ENCODE measurements at regions not wholly inside any gene's neighbourhood (a gene's known extent, or its start where the extent isn't known, plus 50 kb on each side); places are given as distances from the start of the nearest gene placed in this dataset.

- ATAC-seq (replicated peaks; ENCODE audit: extremely low read depth, poor library complexity, severe bottlenecking) = no peak
- Mint-ChIP-seq H3K27ac (ENCODE audit: low read depth) (no peak overlapping the region), H3K9me3 (no peaks in the 10 kb centered on the region), H3K4me3 (no peak overlapping the region), H3K27me3 (peaks cover 23% of the 10 kb centered on the region), H3K36me3 (ENCODE audit: insufficient read depth) (no peaks in the 10 kb centered on the region), H3K4me1 (peaks cover 15% of the 10 kb centered on the region)
- DNase-seq (ENCODE audit: low spot score in 2 of 2) = no peak
Measured at GRCh38 chr6:105790635-105791034, 295.5 kb upstream of the PRDM1 start.

- Mint-ChIP-seq H3K27me3 (peaks cover 23% of the 10 kb centered on the region), H3K27ac (ENCODE audit: low read depth) (no peak overlapping the region), H3K36me3 (ENCODE audit: insufficient read depth) (no peaks in the 10 kb centered on the region), H3K4me3 (no peak overlapping the region), H3K9me3 (no peaks in the 10 kb centered on the region), H3K4me1 (peaks cover 19% of the 10 kb centered on the region)
- ATAC-seq (replicated peaks; ENCODE audit: extremely low read depth, poor library complexity, severe bottlenecking) = no peak
- no peak for DNase-seq (ENCODE audit: low spot score in 2 of 2)
Measured at GRCh38 chr6:105789935-105790334, 296.2 kb upstream of the PRDM1 start.

- peaks cover 12% of the 10 kb centered on the region for H3K4me1 Mint-ChIP-seq
- no peaks in the 10 kb centered on the region for H3K9me3 Mint-ChIP-seq
- ATAC-seq (replicated peaks; ENCODE audit: extremely low read depth, poor library complexity, severe bottlenecking) (no peak), DNase-seq (ENCODE audit: low spot score in 2 of 2) (no peak)
- no peak overlapping the region for H3K27ac Mint-ChIP-seq (ENCODE audit: low read depth)
- no peak overlapping the region for H3K4me3 Mint-ChIP-seq
- H3K27me3 Mint-ChIP-seq = peaks cover 23% of the 10 kb centered on the region
- H3K36me3 Mint-ChIP-seq (ENCODE audit: insufficient read depth) = no peaks in the 10 kb centered on the region
Measured at GRCh38 chr6:105787747-105788146, 298.4 kb upstream of the PRDM1 start.

DNA sequence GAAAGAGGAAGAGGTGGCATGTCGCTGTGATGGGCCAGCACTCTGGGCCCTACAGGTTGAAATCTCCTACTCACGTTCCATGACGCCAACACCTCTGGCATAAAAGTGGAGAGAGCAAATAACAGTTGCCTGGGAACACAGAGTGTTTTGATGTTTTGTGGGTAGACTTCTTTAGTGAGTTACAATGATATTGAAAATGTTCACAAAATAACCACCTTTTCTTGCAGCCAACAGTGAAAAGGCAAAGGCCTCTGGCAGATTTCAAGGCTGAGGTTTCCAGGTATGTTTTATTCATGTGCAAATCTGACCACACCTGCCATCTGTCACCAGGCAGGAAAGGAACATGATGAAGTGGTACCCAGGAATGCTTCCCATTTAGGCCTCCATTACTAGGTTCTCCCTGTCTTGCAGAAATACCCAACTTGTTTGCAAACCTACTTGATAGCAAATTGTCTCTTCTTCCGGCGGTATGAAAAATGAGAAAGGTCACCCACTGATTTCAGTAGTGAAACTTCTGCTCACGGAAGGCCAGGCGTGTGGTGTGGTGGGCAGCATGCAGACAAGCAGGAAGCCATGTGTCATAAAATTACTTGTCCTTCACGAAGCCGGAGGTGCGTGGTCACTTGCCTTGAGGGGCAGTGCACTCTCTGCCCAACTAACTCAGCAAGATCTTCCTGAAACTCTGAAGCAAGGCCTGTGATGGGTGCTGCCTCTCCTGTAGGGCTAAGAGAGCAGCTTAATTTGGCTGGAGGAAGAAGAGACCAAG, 299.1 kb upstream of the PRDM1 start:
- no peak for ATAC-seq (replicated peaks; ENCODE audit: extremely low read depth, poor library complexity, severe bottlenecking)

GRCh38 chr6:105786449-105786848, 299.7 kb upstream of the PRDM1 start:
- H3K9me3 Mint-ChIP-seq = no peaks in the 10 kb centered on the region
- no peak for ATAC-seq (replicated peaks; ENCODE audit: extremely low read depth, poor library complexity, severe bottlenecking)
- peaks cover 18% of the 10 kb centered on the region for H3K4me1 Mint-ChIP-seq
- H3K4me3 Mint-ChIP-seq = no peak overlapping the region
- no peak for DNase-seq (ENCODE audit: low spot score in 2 of 2)
- no peak overlapping the region for H3K27ac Mint-ChIP-seq (ENCODE audit: low read depth)
- H3K36me3 Mint-ChIP-seq (ENCODE audit: insufficient read depth) = no peaks in the 10 kb centered on the region
- H3K27me3 Mint-ChIP-seq = peaks cover 23% of the 10 kb centered on the region

More for the DNA sequence above, 299.1 kb upstream of the PRDM1 start:
- no peak overlapping the region for H3K27ac Mint-ChIP-seq (ENCODE audit: low read depth)
- no peak for DNase-seq (ENCODE audit: low spot score in 2 of 2)
- no peaks in the 10 kb centered on the region for H3K9me3 Mint-ChIP-seq
- no peaks in the 10 kb centered on the region for H3K36me3 Mint-ChIP-seq (ENCODE audit: insufficient read depth)
- H3K4me3 Mint-ChIP-seq = no peak overlapping the region
- peaks cover 23% of the 10 kb centered on the region for H3K27me3 Mint-ChIP-seq
- peaks cover 16% of the 10 kb centered on the region for H3K4me1 Mint-ChIP-seq

- ATAC-seq (replicated peaks; ENCODE audit: extremely low read depth, poor library complexity, severe bottlenecking) = no peak
- H3K36me3 Mint-ChIP-seq (ENCODE audit: insufficient read depth) = no peaks in the 10 kb centered on the region
- H3K4me3 Mint-ChIP-seq = no peak overlapping the region
- no peak for DNase-seq (ENCODE audit: low spot score in 2 of 2)
- peaks cover 18% of the 10 kb centered on the region for H3K4me1 Mint-ChIP-seq
- H3K27me3 Mint-ChIP-seq = peaks cover 23% of the 10 kb centered on the region
- H3K27ac Mint-ChIP-seq (ENCODE audit: low read depth) = no peak overlapping the region
- no peaks in the 10 kb centered on the region for H3K9me3 Mint-ChIP-seq
Measured at GRCh38 chr6:105785066-105785811, 300.9 kb upstream of the PRDM1 start.

DNA sequence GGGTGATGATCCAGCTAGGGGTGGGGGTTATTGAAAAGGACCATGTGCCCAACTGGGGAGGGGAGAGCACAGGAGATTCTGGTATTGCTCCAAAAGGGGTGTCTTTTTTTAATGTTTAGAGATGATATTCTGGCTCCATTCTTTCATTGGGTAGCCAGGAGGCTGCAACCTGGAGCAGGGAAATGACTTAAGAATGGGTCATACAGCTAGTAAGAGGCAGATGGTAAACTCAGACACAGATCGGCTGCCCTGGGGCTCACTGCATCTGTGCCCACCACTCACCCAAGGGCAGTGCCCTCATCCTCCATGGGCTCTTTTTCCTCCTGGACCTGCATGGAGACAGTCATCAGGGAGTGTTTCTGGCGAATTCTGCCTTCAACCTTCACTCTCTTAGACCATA, 302.0 kb upstream of the PRDM1 start:
- Mint-ChIP-seq H3K27me3 (peaks cover 15% of the 10 kb centered on the region), H3K36me3 (ENCODE audit: insufficient read depth) (no peaks in the 10 kb centered on the region), H3K4me3 (no peak overlapping the region), H3K4me1 (peaks cover 18% of the 10 kb centered on the region), H3K9me3 (no peaks in the 10 kb centered on the region), H3K27ac (ENCODE audit: low read depth) (no peak overlapping the region)
- no peak for DNase-seq (ENCODE audit: low spot score in 2 of 2)
- ATAC-seq (replicated peaks; ENCODE audit: extremely low read depth, poor library complexity, severe bottlenecking) = no peak

DNA sequence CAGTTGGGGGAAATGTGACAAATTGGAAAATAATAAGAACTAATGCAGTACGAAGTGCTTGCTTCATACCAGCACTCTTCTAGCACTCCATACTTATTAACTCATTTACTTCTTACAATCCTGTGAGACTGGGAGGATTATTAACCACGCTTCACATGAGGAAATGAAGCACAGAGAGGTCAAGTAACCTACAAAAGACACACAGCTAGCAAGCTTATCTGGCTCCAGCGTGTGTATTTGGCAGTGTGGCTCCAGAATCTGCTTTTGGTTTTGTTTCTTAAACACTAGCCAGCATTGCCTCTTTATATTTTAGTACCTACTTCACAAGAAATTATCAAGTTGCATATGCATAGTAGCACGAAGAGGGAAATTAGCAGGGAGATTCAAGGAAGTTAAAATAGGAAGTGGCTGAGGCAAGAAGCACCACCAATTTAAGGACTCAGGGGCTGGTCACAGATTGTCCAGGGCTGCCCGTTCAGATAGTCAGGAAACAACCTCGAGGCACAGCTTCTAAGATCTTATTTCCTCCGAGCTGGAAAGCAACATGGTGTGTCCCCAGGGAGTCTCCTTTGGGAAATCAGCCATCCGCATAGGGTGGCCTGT, 302.7 kb upstream of the PRDM1 start:
- Mint-ChIP-seq H3K4me1 (peaks cover 18% of the 10 kb centered on the region), H3K4me3 (no peak overlapping the region), H3K9me3 (no peaks in the 10 kb centered on the region), H3K27me3 (peaks cover 14% of the 10 kb centered on the region), H3K27ac (ENCODE audit: low read depth) (no peak overlapping the region), H3K36me3 (ENCODE audit: insufficient read depth) (no peaks in the 10 kb centered on the region)
- ATAC-seq (replicated peaks; ENCODE audit: extremely low read depth, poor library complexity, severe bottlenecking) (no peak), DNase-seq (ENCODE audit: low spot score in 2 of 2) (no peak)

- Mint-ChIP-seq H3K4me3 (peak overlapping the region; percentile 12), H3K27ac (ENCODE audit: low read depth) (peak overlapping the region; percentile 24), H3K9me3 (no peaks in the 10 kb centered on the region), H3K36me3 (ENCODE audit: insufficient read depth) (no peaks in the 10 kb centered on the region), H3K4me1 (peaks cover 12% of the 10 kb centered on the region), H3K27me3 (no peaks in the 10 kb centered on the region)
- no peak for ATAC-seq (replicated peaks; ENCODE audit: extremely low read depth, poor library complexity, severe bottlenecking)
- DNase-seq (ENCODE audit: low spot score in 2 of 2) = no peak
Measured at GRCh38 chr6:105781915-105782314, 304.2 kb upstream of the PRDM1 start.

DNA sequence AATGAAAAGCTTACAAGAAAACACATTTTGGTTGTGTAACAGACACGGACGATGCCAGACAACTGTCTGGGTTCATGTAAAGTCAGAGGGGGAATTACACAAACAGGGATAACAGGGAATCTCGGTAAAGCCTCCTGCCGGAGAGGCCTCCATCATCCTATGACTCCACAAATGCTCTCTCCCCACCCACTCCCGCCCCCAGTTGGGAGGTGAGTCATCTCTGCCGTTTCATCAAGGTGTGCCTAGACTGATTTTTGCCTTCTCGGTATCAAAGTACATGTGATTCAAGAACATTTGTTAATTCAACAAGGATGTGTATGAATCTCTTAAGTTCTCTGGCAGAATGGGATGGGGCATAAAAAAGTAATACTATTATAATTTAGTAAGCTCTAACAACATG, 304.9 kb upstream of the PRDM1 start:
- H3K4me1 Mint-ChIP-seq = peaks cover 12% of the 10 kb centered on the region
- ATAC-seq (replicated peaks; ENCODE audit: extremely low read depth, poor library complexity, severe bottlenecking) (no peak), DNase-seq (ENCODE audit: low spot score in 2 of 2) (no peak)
- no peaks in the 10 kb centered on the region for H3K36me3 Mint-ChIP-seq (ENCODE audit: insufficient read depth)
- peak overlapping the region; percentile 24 for H3K27ac Mint-ChIP-seq (ENCODE audit: low read depth)
- no peaks in the 10 kb centered on the region for H3K9me3 Mint-ChIP-seq
- no peak overlapping the region for H3K4me3 Mint-ChIP-seq
- no peaks in the 10 kb centered on the region for H3K27me3 Mint-ChIP-seq

DNA sequence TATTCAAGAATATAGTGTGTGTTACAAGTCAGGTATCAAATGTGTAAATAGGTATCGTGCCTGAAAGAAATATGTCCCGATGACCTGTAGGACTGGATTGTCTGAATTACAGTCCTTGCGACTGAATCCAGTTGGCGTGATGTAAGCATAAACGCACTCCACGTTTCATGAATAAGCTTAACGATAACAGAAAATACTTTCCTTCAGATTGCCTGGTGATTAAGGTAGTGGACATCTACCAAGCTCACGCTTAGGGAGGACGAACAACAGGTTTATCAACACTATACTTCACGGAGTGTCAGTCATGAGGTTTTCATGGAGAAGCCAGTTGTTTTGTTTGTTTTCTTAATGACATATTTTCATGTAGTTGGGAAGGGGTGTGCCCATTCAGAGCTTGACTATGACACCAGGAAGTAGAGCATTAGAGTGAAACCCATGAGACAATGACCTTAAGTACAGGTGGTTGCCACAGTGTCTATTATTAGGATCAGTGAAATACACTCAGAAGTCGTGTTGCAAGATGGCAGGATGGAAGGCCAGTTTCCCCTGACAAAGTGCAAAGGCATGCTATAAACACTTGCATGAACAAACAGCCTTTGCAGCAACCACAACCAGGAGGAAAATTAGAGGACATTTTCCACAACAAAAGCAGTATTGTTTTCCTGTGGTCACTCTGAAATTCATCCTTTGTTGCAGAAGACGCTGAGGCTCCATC, 305.8 kb upstream of the PRDM1 start:
- Mint-ChIP-seq H3K9me3 (peaks cover 6% of the 10 kb centered on the region), H3K4me3 (no peak overlapping the region), H3K36me3 (ENCODE audit: insufficient read depth) (peaks cover 1% of the 10 kb centered on the region), H3K27me3 (no peaks in the 10 kb centered on the region), H3K4me1 (peaks cover 7% of the 10 kb centered on the region), H3K27ac (ENCODE audit: low read depth) (no peak overlapping the region)
- no peak for ATAC-seq (replicated peaks; ENCODE audit: extremely low read depth, poor library complexity, severe bottlenecking)
- DNase-seq (ENCODE audit: low spot score in 2 of 2) = no peak

- DNase-seq (ENCODE audit: low spot score in 2 of 2) = no peak
- H3K9me3 Mint-ChIP-seq = peaks cover 10% of the 10 kb centered on the region
- H3K4me1 Mint-ChIP-seq = peaks cover 6% of the 10 kb centered on the region
- H3K36me3 Mint-ChIP-seq (ENCODE audit: insufficient read depth) = peaks cover 1% of the 10 kb centered on the region
- no peaks in the 10 kb centered on the region for H3K27me3 Mint-ChIP-seq
- no peak overlapping the region for H3K4me3 Mint-ChIP-seq
- no peak for ATAC-seq (replicated peaks; ENCODE audit: extremely low read depth, poor library complexity, severe bottlenecking)
- H3K27ac Mint-ChIP-seq (ENCODE audit: low read depth) = no peak overlapping the region
Measured at GRCh38 chr6:105779110-105779509, 307.0 kb upstream of the PRDM1 start.

Measured in central memory CD8-positive, alpha-beta T cell (primary cell).